ENCODE measurements at regions not wholly inside any gene's neighbourhood (a gene's known extent, or its start where the extent isn't known, plus 50 kb on each side); places are given as distances from the start of the nearest gene placed in this dataset.

GRCh38 chr16:13573903-13574302 lies 346.1 kb upstream of the ERCC4 start:
- POLR2A ChIA-PET (ENCODE audit: unreplicated experiment), result no interaction called here
- BruUV-seq (replicated peaks), result no TSS peak

GRCh38 chr16:13586051-13586450 lies 333.9 kb upstream of the ERCC4 start:
- CTCF ChIA-PET, result no interaction called here
- H3K4me2 ChIP-seq (ENCODE audit: low read length), result no peak overlapping the region
- no peaks in the 10 kb centered on the region for H3F3A ChIP-seq (ENCODE audit: low read length, unreplicated experiment)
- no peak overlapping the region for H3K9ac ChIP-seq (ENCODE audit: low read length)
- H3K9me3 ChIP-seq (ENCODE audit: low read length), result no peaks in the 10 kb centered on the region
- ATAC-seq (no peak), DNase-seq (no peak)
- no peaks in the 10 kb centered on the region for H3K36me3 ChIP-seq (ENCODE audit: low read depth, low read length)
- H3K27ac ChIP-seq (ENCODE audit: low read length), result no peak overlapping the region
- no peak overlapping the region for H3K4me3 ChIP-seq (ENCODE audit: low read length)
- POLR2A ChIA-PET (ENCODE audit: unreplicated experiment), result no interaction called here
- H4K20me1 ChIP-seq (ENCODE audit: low read length), result no peaks in the 10 kb centered on the region
- H3K9me2 ChIP-seq (replicated peaks; ENCODE audit: low read length), result no peaks in the 10 kb centered on the region
- intact Hi-C loops (cut with micrococcal nuclease), result no loop called here
- H3K27me3 ChIP-seq (ENCODE audit: low read length), result no peaks in the 10 kb centered on the region
- no peaks in the 10 kb centered on the region for H3K79me2 ChIP-seq (ENCODE audit: low read length)
- H2AFZ ChIP-seq (ENCODE audit: low read length), result no peak overlapping the region
- no peaks in the 10 kb centered on the region for H3K4me1 ChIP-seq (ENCODE audit: insufficient read depth, low read length)
- BruUV-seq (replicated peaks), result no TSS peak
- TF ChIP-seq EZH2 (IDR thresholded peaks at IDR 0.05; ENCODE audit: low read length, unreplicated experiment) (no peak), EZH2phosphoT487 (IDR thresholded peaks at IDR 0.05; ENCODE audit: borderline replicate concordance, low read length) (no peak), CTCF (conservative IDR thresholded peaks at IDR 0.05; ENCODE audit: low read depth, low read length) (no peak)

More at GRCh38 chr16:13573903-13574302, 346.1 kb upstream of the ERCC4 start:
- intact Hi-C loops (cut with micrococcal nuclease), result no loop called here
- no peak overlapping the region for H3K27ac ChIP-seq (ENCODE audit: low read length)
- H3K36me3 ChIP-seq (ENCODE audit: low read depth, low read length), result no peaks in the 10 kb centered on the region
- H3K79me2 ChIP-seq (ENCODE audit: low read length), result no peaks in the 10 kb centered on the region
- H3K27me3 ChIP-seq (ENCODE audit: low read length), result no peaks in the 10 kb centered on the region
- no peak for TF ChIP-seq EZH2phosphoT487 (IDR thresholded peaks at IDR 0.05; ENCODE audit: borderline replicate concordance, low read length)
- TF ChIP-seq EZH2 (IDR thresholded peaks at IDR 0.05; ENCODE audit: low read length, unreplicated experiment), result no peak
- TF ChIP-seq CTCF (conservative IDR thresholded peaks at IDR 0.05; ENCODE audit: low read depth, low read length), result no peak
- ATAC-seq, result no peak
- no peak overlapping the region for H3K4me2 ChIP-seq (ENCODE audit: low read length)
- H3F3A ChIP-seq (ENCODE audit: low read length, unreplicated experiment), result no peaks in the 10 kb centered on the region
- H3K4me3 ChIP-seq (ENCODE audit: low read length), result no peak overlapping the region
- no peak overlapping the region for H3K9ac ChIP-seq (ENCODE audit: low read length)
- no peaks in the 10 kb centered on the region for H3K9me2 ChIP-seq (replicated peaks; ENCODE audit: low read length)
- H3K4me1 ChIP-seq (ENCODE audit: insufficient read depth, low read length), result no peaks in the 10 kb centered on the region
- no peak overlapping the region for H2AFZ ChIP-seq (ENCODE audit: low read length)
- DNase-seq, result no peak
- H4K20me1 ChIP-seq (ENCODE audit: low read length), result no peaks in the 10 kb centered on the region
- CTCF ChIA-PET, result no interaction called here
- H3K9me3 ChIP-seq (ENCODE audit: low read length), result no peaks in the 10 kb centered on the region

GRCh38 chr16:13587181-13587580 lies 332.8 kb upstream of the ERCC4 start:
- no peaks in the 10 kb centered on the region for H3K9me2 ChIP-seq (replicated peaks; ENCODE audit: low read length)
- no peaks in the 10 kb centered on the region for H3F3A ChIP-seq (ENCODE audit: low read length, unreplicated experiment)
- H3K36me3 ChIP-seq (ENCODE audit: low read depth, low read length), result no peaks in the 10 kb centered on the region
- TF ChIP-seq EZH2 (IDR thresholded peaks at IDR 0.05; ENCODE audit: low read length, unreplicated experiment), result no peak
- TF ChIP-seq CTCF (conservative IDR thresholded peaks at IDR 0.05; ENCODE audit: low read depth, low read length), result no peak
- no peak for TF ChIP-seq EZH2phosphoT487 (IDR thresholded peaks at IDR 0.05; ENCODE audit: borderline replicate concordance, low read length)
- H3K9me3 ChIP-seq (ENCODE audit: low read length), result no peaks in the 10 kb centered on the region
- BruUV-seq (replicated peaks), result no TSS peak
- ChIA-PET POLR2A (ENCODE audit: unreplicated experiment) (no interaction called here), CTCF (no interaction called here)
- ATAC-seq (no peak), DNase-seq (no peak)
- no peak overlapping the region for H3K4me3 ChIP-seq (ENCODE audit: low read length)
- H3K9ac ChIP-seq (ENCODE audit: low read length), result no peak overlapping the region
- H4K20me1 ChIP-seq (ENCODE audit: low read length), result no peaks in the 10 kb centered on the region
- intact Hi-C loops (cut with micrococcal nuclease), result no loop called here
- no peak overlapping the region for H3K4me2 ChIP-seq (ENCODE audit: low read length)
- H3K27me3 ChIP-seq (ENCODE audit: low read length), result no peaks in the 10 kb centered on the region
- no peaks in the 10 kb centered on the region for H3K79me2 ChIP-seq (ENCODE audit: low read length)
- no peak overlapping the region for H3K27ac ChIP-seq (ENCODE audit: low read length)
- H2AFZ ChIP-seq (ENCODE audit: low read length), result no peak overlapping the region
- H3K4me1 ChIP-seq (ENCODE audit: insufficient read depth, low read length), result no peaks in the 10 kb centered on the region

Data from PC-3 (cell line).